ENCODE measurements at regions not wholly inside any gene's neighbourhood (a gene's known extent, or its start where the extent isn't known, plus 50 kb on each side); places are given as distances from the start of the nearest gene placed in this dataset.
"Not testable (repeated sequence)": the region's sequence is repeated elsewhere in the genome, so short reads cannot be mapped to it uniquely, and the experiment has no call there.

GRCh38 chr9:110028676-110029075 is 179.3 kb downstream of the C9orf152 start:
- DNase-seq, result no peak

- DNase-seq, result no peak
These were observed 178.5 kb downstream of the C9orf152 start for GRCh38 chr9:110029429-110029955.

- DNase-seq, result no peak
These were observed 177.9 kb downstream of the C9orf152 start for GRCh38 chr9:110029956-110030480.

- DNase-seq, result no peak
These were observed 177.3 kb downstream of the C9orf152 start for GRCh38 chr9:110030632-110031031.

GRCh38 chr9:110031511-110032173 is 176.3 kb downstream of the C9orf152 start:
- no peak for DNase-seq

GRCh38 chr9:110032532-110032931 is 175.4 kb downstream of the C9orf152 start:
- not testable (repeated sequence) for DNase-seq

GRCh38 chr9:110033869-110034268 is 174.1 kb downstream of the C9orf152 start:
- no peak for DNase-seq

GRCh38 chr9:110036286-110036685 is 171.7 kb downstream of the C9orf152 start:
- no peak for DNase-seq

- DNase-seq, result no peak
These were observed 167.2 kb downstream of the C9orf152 start for GRCh38 chr9:110040788-110041187.

GRCh38 chr9:110041452-110041851 is 166.5 kb downstream of the C9orf152 start:
- no peak for DNase-seq

- no peak for DNase-seq
These were observed 160.6 kb downstream of the C9orf152 start for GRCh38 chr9:110047232-110047954.

- no peak for DNase-seq
These were observed 160.0 kb downstream of the C9orf152 start for GRCh38 chr9:110047955-110048402.

- DNase-seq, result no peak
These were observed 159.5 kb downstream of the C9orf152 start for GRCh38 chr9:110048403-110048975.

- peak; percentile 15 for DNase-seq
These were observed 158.8 kb downstream of the C9orf152 start for GRCh38 chr9:110048976-110049698.

GRCh38 chr9:110049699-110050450 is 158.1 kb downstream of the C9orf152 start:
- DNase-seq, result no peak

- DNase-seq, result no peak
These were observed 157.0 kb downstream of the C9orf152 start for GRCh38 chr9:110050925-110051355.

- no peak for DNase-seq
These were observed 151.9 kb downstream of the C9orf152 start for GRCh38 chr9:110056062-110056461.

GRCh38 chr9:110058304-110058953 is 149.5 kb downstream of the C9orf152 start:
- no peak for DNase-seq

GRCh38 chr9:110059461-110059860 is 148.5 kb downstream of the C9orf152 start:
- no peak for DNase-seq

GRCh38 chr9:110064803-110065202 is 143.2 kb downstream of the C9orf152 start:
- no peak for DNase-seq

- DNase-seq, result no peak
These were observed 142.4 kb downstream of the C9orf152 start for GRCh38 chr9:110065532-110065931.
